ENCODE measurements at regions not wholly inside any gene's neighbourhood (a gene's known extent, or its start where the extent isn't known, plus 50 kb on each side); places are given as distances from the start of the nearest gene placed in this dataset.

GRCh38 chr4:20091781-20092180 is 159.9 kb upstream of the SLIT2 start:
- no peak for TF ChIP-seq CTCF (IDR thresholded peaks at IDR 0.05)
- no peak for TF ChIP-seq EP300 (IDR thresholded peaks at IDR 0.05)
- no peak for TF ChIP-seq POLR2AphosphoS5 (IDR thresholded peaks at IDR 0.05)
